GM06990 (cell line): ENCODE measurements at regions not wholly inside any gene's neighbourhood (a gene's known extent, or its start where the extent isn't known, plus 50 kb on each side); places are given as distances from the start of the nearest gene placed in this dataset.

Experiments used
- DNase-seq: peaks from one replicate; pipeline ENCODE4 v3.0.0-alpha.2; 2011; ENCODE audit not compliant: insufficient read length; ENCODE audit errors: extremely low read depth
- H3K27me3 ChIP-seq: replicated peaks from 2 replicates; pipeline ENCODE4 v1.6.0; 2011; ENCODE audit warnings: low read length; ENCODE audit not compliant: control insufficient read depth, insufficient read depth
- H3K36me3 ChIP-seq: 2 replicates; pipeline ENCODE4 v1.5.1; 2011; ENCODE audit warnings: low read length; ENCODE audit not compliant: control insufficient read depth, insufficient read depth
- H3K4me3 ChIP-seq: replicated peaks from 2 replicates; pipeline ENCODE4 v1.5.1; 2011; ENCODE audit warnings: low read depth, mild to moderate bottlenecking, control low read depth, low read length
- CTCF ChIP-seq: IDR thresholded peaks from 2 replicates; pipeline ENCODE4 v1.5.1; 2011; ENCODE audit warnings: low read length, control low read depth, mild to moderate bottlenecking, inconsistent platforms; ENCODE audit not compliant: insufficient read depth, poor library complexity, severe bottlenecking

DNA sequence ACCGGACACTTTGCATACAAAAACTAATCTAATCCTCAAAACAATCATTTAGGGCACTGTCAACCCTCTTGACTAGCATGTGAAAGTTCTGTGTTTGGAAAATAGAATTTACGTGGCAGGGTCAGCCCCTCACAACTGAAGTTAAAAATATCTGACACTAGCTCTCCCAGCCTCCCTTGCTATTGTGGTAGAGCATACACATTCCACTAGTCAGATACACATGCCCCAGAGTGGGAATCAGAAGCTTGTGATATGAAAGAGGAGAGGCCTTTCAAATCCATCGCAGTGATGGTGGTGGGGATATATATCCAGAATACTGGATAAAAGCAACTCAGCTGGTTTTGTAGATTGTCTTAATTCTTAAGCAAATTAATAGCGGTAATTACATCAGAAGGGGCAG lies 205.7 kb upstream of the IL15 start:
- Histone ChIP-seq H3K27me3 (no peaks in the 10 kb centered on the region), H3K36me3 (no peaks in the 10 kb centered on the region), H3K4me3 (no peak overlapping the region)
- no peak for DNase-seq
- TF ChIP-seq CTCF: no peak

DNA sequence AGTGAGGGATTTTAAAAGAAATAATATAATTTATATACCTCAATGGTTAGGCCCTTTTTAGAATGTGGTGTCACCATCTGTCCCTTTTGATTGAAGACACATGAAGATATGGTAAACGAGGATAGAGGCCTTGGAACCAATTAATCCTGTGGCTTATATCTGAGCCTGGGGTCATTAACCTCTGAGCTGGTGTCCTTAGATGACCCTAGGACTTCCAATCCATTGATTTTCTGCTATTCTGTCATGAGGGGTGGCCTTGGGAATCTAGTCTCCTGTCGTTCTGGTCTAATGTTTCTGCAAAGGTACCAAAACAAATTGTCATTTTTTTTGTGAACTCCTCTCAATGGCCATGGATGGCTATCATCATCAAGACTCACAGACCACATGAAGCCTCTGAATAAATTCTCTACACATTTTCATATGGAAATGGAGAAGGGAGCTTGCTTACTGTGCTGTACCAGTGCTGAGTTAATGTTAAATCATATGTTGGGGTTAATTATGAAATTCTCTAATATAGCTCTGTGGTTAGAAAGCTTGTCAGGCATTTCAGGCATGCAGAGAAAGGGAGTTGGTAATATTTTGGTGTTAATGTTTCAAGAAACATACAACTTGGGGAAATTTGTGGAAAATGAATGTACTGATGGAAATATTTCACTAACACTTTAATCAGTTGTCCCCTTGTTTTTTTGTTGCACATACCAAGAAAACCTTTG lies 204.2 kb upstream of the IL15 start:
- H3K27me3 ChIP-seq: no peaks in the 10 kb centered on the region
- no peaks in the 10 kb centered on the region for H3K36me3 ChIP-seq
- TF ChIP-seq CTCF: no peak
- DNase-seq: no peak
- H3K4me3 ChIP-seq: no peak overlapping the region

GRCh38 chr4:141435446-141436225 lies 200.7 kb upstream of the IL15 start:
- Histone ChIP-seq H3K27me3 (no peaks in the 10 kb centered on the region), H3K36me3 (no peaks in the 10 kb centered on the region), H3K4me3 (no peak overlapping the region)
- DNase-seq: no peak
- TF ChIP-seq CTCF: no peak

GRCh38 chr4:141439223-141439622 lies 197.2 kb upstream of the IL15 start:
- H3K27me3 ChIP-seq: no peaks in the 10 kb centered on the region
- no peak for DNase-seq
- no peaks in the 10 kb centered on the region for H3K36me3 ChIP-seq
- no peak overlapping the region for H3K4me3 ChIP-seq
- TF ChIP-seq CTCF: no peak

DNA sequence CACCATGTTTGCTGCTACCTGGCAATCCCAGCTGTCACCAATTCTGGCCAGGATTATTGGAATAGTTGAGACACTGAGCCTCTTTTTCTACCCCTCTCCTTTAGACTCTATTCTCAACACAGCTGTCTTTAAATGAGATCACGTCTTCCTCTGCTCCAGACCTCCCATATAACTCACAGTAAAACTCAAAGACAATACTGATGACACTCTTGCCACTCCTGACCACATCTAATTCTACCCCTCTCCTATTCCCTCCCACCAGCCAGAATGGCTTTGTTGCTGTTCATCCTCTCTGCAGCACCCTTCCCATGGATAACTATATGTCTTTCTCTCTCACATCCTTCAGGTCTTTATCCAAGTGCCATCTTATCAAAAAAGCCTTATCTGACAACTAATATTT lies 188.6 kb upstream of the IL15 start:
- Histone ChIP-seq H3K36me3 (no peaks in the 10 kb centered on the region), H3K27me3 (no peaks in the 10 kb centered on the region), H3K4me3 (no peak overlapping the region)
- DNase-seq: no peak
- TF ChIP-seq CTCF: no peak
